ENCODE measurements at regions not wholly inside any gene's neighbourhood (a gene's known extent, or its start where the extent isn't known, plus 50 kb on each side); places are given as distances from the start of the nearest gene placed in this dataset.

GRCh38 chr11:92739491-92739890 is 230.0 kb upstream of the MTNR1B start:
- Histone ChIP-seq H3K4me3 (ENCODE audit: low read length) (no peak overlapping the region), H3K4me2 (ENCODE audit: low read length) (no peak overlapping the region), H3K36me3 (ENCODE audit: insufficient read depth, low read length) (no peaks in the 10 kb centered on the region), H2AFZ (ENCODE audit: low read depth, low read length) (no peak overlapping the region), H3K9me2 (ENCODE audit: insufficient read depth, low read length) (no peaks in the 10 kb centered on the region), H4K20me1 (ENCODE audit: insufficient read depth) (no peaks in the 10 kb centered on the region), H3K79me2 (replicated peaks; ENCODE audit: insufficient read depth, low read length) (no peaks in the 10 kb centered on the region), H3K27me3 (ENCODE audit: insufficient read depth, low read depth, low read length) (no peaks in the 10 kb centered on the region), H3F3A (ENCODE audit: insufficient read depth, low read length, poor library complexity, severe bottlenecking) (no peaks in the 10 kb centered on the region), H3K27ac (ENCODE audit: low read length) (no peak overlapping the region), H3K9me3 (ENCODE audit: low read length) (no peaks in the 10 kb centered on the region), H3K9ac (ENCODE audit: low read length) (no peak overlapping the region)
- TF ChIP-seq REST (IDR thresholded peaks at IDR 0.05; ENCODE audit: borderline replicate concordance) (no peak), MXI1 (conservative IDR thresholded peaks at IDR 0.05; ENCODE audit: poor library complexity, severe bottlenecking) (no peak), EP300 (conservative IDR thresholded peaks at IDR 0.05; ENCODE audit: poor library complexity, severe bottlenecking) (no peak), SMC3 (conservative IDR thresholded peaks at IDR 0.05; ENCODE audit: poor library complexity) (no peak), CTCF (IDR thresholded peaks at IDR 0.05; ENCODE audit: poor library complexity, severe bottlenecking) (no peak), TAF1 (IDR thresholded peaks at IDR 0.05; ENCODE audit: low read depth) (no peak), RAD21 (conservative IDR thresholded peaks at IDR 0.05) (no peak), EZH2 (IDR thresholded peaks at IDR 0.05; ENCODE audit: borderline replicate concordance, insufficient read depth, low read length, poor library complexity, severe bottlenecking) (no peak), POLR2AphosphoS5 (IDR thresholded peaks at IDR 0.05) (no peak)

GRCh38 chr11:92740276-92740675 is 229.2 kb upstream of the MTNR1B start:
- no peaks in the 10 kb centered on the region for H3K9me3 ChIP-seq (ENCODE audit: low read length)

More at GRCh38 chr11:92740276-92740675, 229.2 kb upstream of the MTNR1B start:
- Histone ChIP-seq H3K79me2 (replicated peaks; ENCODE audit: insufficient read depth, low read length) (no peaks in the 10 kb centered on the region), H3K4me3 (ENCODE audit: low read length) (no peak overlapping the region), H3K27me3 (ENCODE audit: insufficient read depth, low read depth, low read length) (no peaks in the 10 kb centered on the region), H4K20me1 (ENCODE audit: insufficient read depth) (no peaks in the 10 kb centered on the region), H3K9ac (ENCODE audit: low read length) (no peak overlapping the region), H3K9me2 (ENCODE audit: insufficient read depth, low read length) (no peaks in the 10 kb centered on the region), H3K36me3 (ENCODE audit: insufficient read depth, low read length) (no peaks in the 10 kb centered on the region), H3K27ac (ENCODE audit: low read length) (no peak overlapping the region), H3K4me2 (ENCODE audit: low read length) (no peak overlapping the region), H3F3A (ENCODE audit: insufficient read depth, low read length, poor library complexity, severe bottlenecking) (no peaks in the 10 kb centered on the region), H2AFZ (ENCODE audit: low read depth, low read length) (no peak overlapping the region)
- no peak for TF ChIP-seq MXI1 (conservative IDR thresholded peaks at IDR 0.05; ENCODE audit: poor library complexity, severe bottlenecking)
- TF ChIP-seq POLR2AphosphoS5 (IDR thresholded peaks at IDR 0.05): no peak

Measured in neural cell (in vitro differentiated cells).